Pancreas (tissue), 10 donors: ENCODE measurements at regions not wholly inside any gene's neighbourhood (a gene's known extent, or its start where the extent isn't known, plus 50 kb on each side); places are given as distances from the start of the nearest gene placed in this dataset.
"Not testable (repeated sequence)": the region's sequence is repeated elsewhere in the genome, so short reads cannot be mapped to it uniquely, and the experiment has no call there.

Source experiments
- ATAC-seq, 4 donors: fragments of 200-7000 bp; cut with Tn5 transposase; one replicate each; pipeline versions ENCODE4 v1.8.0 to v1.9.1; 2020; ENCODE audit warnings: mild to moderate bottlenecking in 4 of 4, moderate library complexity in 4 of 4
- DNase-seq, 6 donors: peaks; one replicate each; pipeline ENCODE4 v3.0.0-alpha.2; 2020
- FAIRE-seq: peaks from 2 replicates; lab custom pipeline; 2012; peaks lifted over from hg19 to GRCh38; lab: Jason Lieb, UNC
- H3K27ac ChIP-seq, 4 donors: fragments of 200-600 bp; sonication (generic); 1 replicate in 3 of 4; 2 replicates in 1 of 4; pipeline versions ENCODE4 v1.5.0 to v1.8.0; 2020
- H3K27me3 ChIP-seq, 4 donors: fragments of 200-600 bp; one replicate each; pipeline ENCODE4 v1.8.0; 2021
- H3K36me3 ChIP-seq, 3 donors: fragments of 200-600 bp; sonication (generic) in 1 of 3; one replicate each; pipeline versions ENCODE4 v1.5.0 to v1.8.0; 2020 to 2021
- H3K4me1 ChIP-seq, 3 donors: fragments of 200-600 bp; one replicate each; pipeline ENCODE4 v1.8.0; 2021
- H3K4me3 ChIP-seq, 4 donors: fragments of 200-600 bp; sonication (generic) in 2 of 4; one replicate each; pipeline versions ENCODE4 v1.5.0 to v1.8.0; 2020 to 2021
- H3K9me3 ChIP-seq, 4 donors: fragments of 200-600 bp; one replicate each; pipeline ENCODE4 v1.8.0; 2021
- WGBS, 2 donors: extraction: QIAGEN DNeasy Blood & Tissue Kit; methylation state at CpG; one replicate each; pipeline ENCODE4 v1.1.7; 2013; 5-methylcytosine and 5-hydroxymethylcytosine counted together
- intact Hi-C, 3 donors: fragments of 100-400 bp; cut with DNase I; formaldehyde crosslinking; loops; one replicate each; pipeline versions ENCODE4 v1.11.1 to v1.14.2; 2022
- TF ChIP-seq, protein P1 (sequence below), 4 donors: fragments of 200-600 bp; sonication (generic) in 3 of 4; IDR thresholded peaks; one replicate each; pipeline versions ENCODE4 v1.5.0 to v1.8.0; 2021; ENCODE audit warnings: antibody characterized with exemption in 4 of 4
- donor health status: healthy with polysubstance abuse.
- donor health status: DM: no; HTN: no; CAD: no; lungs with moderate emphysema.
- donor health status: DM: no; HTN: no; CAD: no.
- donor health status: control.
- donor health status: control.
- donor health status: Bipolar disorder and iron deficiency.
- donor health status: DM: yes; HTN: yes; CAD: no.
- donor health status: DM: no; HTN: no; CAD: no.
- donor health status: DM: no; HTN: no; CAD: no.
- donor health status: DM: yes; HTN: yes; CAD: no.

DNA sequence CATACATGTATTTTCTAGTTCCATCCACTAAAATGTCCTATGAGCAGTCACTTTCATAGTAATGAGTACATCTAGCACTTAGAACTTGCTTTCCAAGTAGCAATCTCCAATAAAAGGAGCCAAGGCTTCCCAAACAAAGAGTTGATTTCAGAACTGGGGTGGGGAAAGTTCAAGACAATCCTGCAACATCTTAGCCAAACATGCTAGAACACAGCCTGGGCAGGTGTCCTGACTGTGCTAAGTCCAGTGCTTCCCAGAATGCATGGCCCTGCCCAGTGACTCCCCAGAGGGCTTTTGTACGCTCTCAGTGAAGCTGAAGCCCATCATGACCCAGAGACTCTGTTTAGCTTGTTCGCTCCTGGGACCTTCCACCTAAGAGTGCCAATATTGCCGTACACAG lies 106.7 kb upstream of the UBAC2 start:
- TF ChIP-seq, protein P1, sequence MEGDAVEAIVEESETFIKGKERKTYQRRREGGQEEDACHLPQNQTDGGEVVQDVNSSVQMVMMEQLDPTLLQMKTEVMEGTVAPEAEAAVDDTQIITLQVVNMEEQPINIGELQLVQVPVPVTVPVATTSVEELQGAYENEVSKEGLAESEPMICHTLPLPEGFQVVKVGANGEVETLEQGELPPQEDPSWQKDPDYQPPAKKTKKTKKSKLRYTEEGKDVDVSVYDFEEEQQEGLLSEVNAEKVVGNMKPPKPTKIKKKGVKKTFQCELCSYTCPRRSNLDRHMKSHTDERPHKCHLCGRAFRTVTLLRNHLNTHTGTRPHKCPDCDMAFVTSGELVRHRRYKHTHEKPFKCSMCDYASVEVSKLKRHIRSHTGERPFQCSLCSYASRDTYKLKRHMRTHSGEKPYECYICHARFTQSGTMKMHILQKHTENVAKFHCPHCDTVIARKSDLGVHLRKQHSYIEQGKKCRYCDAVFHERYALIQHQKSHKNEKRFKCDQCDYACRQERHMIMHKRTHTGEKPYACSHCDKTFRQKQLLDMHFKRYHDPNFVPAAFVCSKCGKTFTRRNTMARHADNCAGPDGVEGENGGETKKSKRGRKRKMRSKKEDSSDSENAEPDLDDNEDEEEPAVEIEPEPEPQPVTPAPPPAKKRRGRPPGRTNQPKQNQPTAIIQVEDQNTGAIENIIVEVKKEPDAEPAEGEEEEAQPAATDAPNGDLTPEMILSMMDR (IDR thresholded peaks at IDR 0.05): no peak
- ATAC-seq: no peak
- Histone ChIP-seq H3K4me1 (no peaks in the 10 kb centered on the region), H3K27me3 (no peaks in the 10 kb centered on the region), H3K27ac (no peak overlapping the region), H3K9me3 (no peaks in the 10 kb centered on the region), H3K4me3 (no peak overlapping the region), H3K36me3 (no peaks in the 10 kb centered on the region)
- intact Hi-C loops: no loop called here
- 90 to 97% methylated on average over 3 of the region's 3 CpGs for WGBS, 2 donors
- no peak for FAIRE-seq
- no peak for DNase-seq

DNA sequence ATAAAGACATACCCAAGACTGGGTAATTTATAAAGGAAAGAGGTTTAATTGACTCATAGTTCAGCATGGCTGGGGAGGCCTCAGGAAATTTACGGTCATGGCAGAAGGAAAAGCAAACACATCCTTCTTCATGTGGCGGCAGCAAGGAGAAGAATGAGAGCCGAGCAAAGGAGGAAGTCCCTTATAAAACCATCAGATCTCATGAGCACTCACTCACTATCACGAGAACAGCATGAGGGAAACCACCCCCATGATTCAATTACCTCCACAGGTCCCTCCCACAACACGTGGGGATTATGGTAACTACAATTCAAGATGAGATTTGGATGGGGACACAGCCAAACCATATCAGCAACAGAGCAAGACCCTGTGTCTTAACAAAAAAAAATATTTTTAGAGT lies 98.8 kb upstream of the UBAC2 start:
- DNase-seq, H3K36me3 ChIP-seq, H3K4me3 ChIP-seq, H3K4me1 ChIP-seq, H3K27me3 ChIP-seq, FAIRE-seq, H3K9me3 ChIP-seq, intact Hi-C loops, ATAC-seq, H3K27ac ChIP-seq: not testable (repeated sequence)
- 51 to 65% methylated on average over 5 of the region's 5 CpGs for WGBS, 2 donors

DNA sequence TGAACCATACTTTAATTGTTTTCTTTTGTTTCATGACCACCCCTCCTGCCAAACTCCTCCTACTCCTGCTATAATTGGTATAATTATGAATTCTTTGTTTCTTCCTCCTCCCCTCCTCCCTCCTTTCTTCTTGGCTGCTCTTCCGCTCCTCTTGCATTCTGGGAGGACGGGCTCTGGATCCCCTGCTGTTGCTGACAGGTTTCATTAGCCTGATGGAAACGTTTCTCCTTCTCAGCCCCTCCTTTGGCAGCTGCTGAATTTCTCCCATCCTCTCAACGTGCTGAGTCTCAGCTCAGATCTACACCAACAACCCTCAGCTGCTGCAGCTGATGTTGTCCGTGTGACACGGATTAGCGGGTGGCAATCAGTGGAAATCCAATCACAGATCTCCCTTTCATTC lies 97.1 kb upstream of the UBAC2 start:
- Histone ChIP-seq H3K4me3 (no peak overlapping the region), H3K4me1 (no peaks in the 10 kb centered on the region), H3K27me3 (peaks cover 0 to 7% (median 0%) of the 10 kb centered on the region in 4 donors), H3K27ac (no peak overlapping the region), H3K9me3 (no peaks in the 10 kb centered on the region), H3K36me3 (no peaks in the 10 kb centered on the region)
- DNase-seq: no peak
- TF ChIP-seq, protein P1 (IDR thresholded peaks at IDR 0.05): no peak
- intact Hi-C loops: no loop called here
- 45 to 46% methylated on average over 7 of the region's 7 CpGs for WGBS, 2 donors
- no peak for FAIRE-seq
- no peak for ATAC-seq

GRCh38 chr13:99104396-99104795 lies 96.3 kb upstream of the UBAC2 start:
- no peaks in the 10 kb centered on the region for H3K36me3 ChIP-seq
- H3K9me3 ChIP-seq: no peaks in the 10 kb centered on the region
- no peaks in the 10 kb centered on the region for H3K4me1 ChIP-seq
- intact Hi-C loops: no loop called here
- peaks cover 0 to 7% (median 0%) of the 10 kb centered on the region in 4 donors for H3K27me3 ChIP-seq
- no peak overlapping the region for H3K27ac ChIP-seq
- WGBS, 2 donors: 75 to 84% methylated on average over 9 of the region's 9 CpGs
- no peak for DNase-seq
- FAIRE-seq: no peak
- TF ChIP-seq, protein P1 (IDR thresholded peaks at IDR 0.05): no peak
- H3K4me3 ChIP-seq: no peak overlapping the region
- no peak for ATAC-seq

- Histone ChIP-seq H3K36me3 (no peaks in the 10 kb centered on the region), H3K4me1 (no peaks in the 10 kb centered on the region), H3K27ac (no peak overlapping the region), H3K9me3 (no peaks in the 10 kb centered on the region), H3K27me3 (peaks cover 0 to 7% (median 0%) of the 10 kb centered on the region in 4 donors), H3K4me3 (no peak overlapping the region)
- DNase-seq (no peak), FAIRE-seq (no peak), ATAC-seq (no peak)
- 56 to 73% methylated on average over 3 of the region's 3 CpGs for WGBS, 2 donors
- TF ChIP-seq, protein P1 (IDR thresholded peaks at IDR 0.05): no peak
- intact Hi-C loops: no loop called here
These were observed 95.5 kb upstream of the UBAC2 start for GRCh38 chr13:99105160-99105559.
